ENCODE measurements at regions not wholly inside any gene's neighbourhood (a gene's known extent, or its start where the extent isn't known, plus 50 kb on each side); places are given as distances from the start of the nearest gene placed in this dataset.

DNA sequence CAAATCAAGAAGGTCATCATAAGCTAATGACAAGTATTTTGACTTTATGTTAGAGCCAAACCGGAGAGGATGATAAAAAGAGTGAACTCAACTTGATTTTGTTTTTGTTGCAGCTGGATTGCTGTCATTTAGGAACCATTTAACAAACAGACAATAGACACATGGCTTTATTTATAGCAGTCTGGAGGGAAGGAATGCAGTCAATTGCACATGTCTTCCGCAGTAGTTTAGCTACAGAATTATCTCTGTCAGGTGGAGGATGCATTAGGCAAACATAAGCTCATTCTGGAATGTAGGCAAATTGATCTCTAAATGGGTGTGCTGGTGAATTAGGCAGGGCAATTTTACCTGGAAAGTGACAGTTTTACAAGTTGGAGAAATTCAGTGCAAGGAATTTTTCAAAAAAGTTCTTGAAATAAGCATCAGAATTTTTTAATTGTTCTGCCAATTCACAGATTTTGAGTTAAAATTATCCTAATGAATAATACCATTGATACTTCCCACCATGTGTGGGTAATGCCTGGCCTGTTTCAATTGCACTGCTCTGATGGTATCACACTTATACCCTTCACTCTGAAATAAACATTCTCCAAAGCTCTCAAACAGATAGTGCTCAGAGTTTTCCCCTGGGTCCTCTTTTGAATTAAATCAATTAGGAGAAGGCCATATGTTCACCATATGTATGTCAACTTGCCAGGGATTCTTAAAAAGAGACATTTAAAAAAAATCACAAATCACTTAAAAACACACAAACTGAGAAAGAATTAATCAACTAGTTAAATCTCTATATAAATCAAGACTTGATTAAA, 318.3 kb downstream of the NDFIP2 start:
- intact Hi-C loops (cut with DNase I): no loop called here

DNA sequence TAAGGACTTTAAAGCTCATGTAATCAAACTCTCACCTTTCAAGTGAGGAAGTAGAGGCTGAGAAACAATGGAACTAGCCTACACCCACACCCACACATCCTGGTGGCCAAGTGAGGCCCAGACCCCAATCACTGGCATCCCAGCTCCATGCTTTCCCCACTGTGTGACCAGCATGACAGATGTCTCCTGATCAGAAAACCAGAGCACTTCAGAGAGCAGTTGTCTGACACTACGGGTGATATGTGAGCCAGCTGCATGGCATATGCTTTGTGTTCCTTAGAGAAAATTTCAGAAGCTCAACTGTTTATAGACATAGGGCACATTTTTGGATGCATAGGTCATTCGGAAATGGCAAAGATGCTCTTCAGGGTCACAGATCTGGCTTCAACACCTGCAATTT, 315.2 kb downstream of the NDFIP2 start:
- intact Hi-C loops (cut with DNase I): no loop called here
- DNase-seq (no peak), ATAC-seq (no peak)
- no peak for TF ChIP-seq POLR2A (IDR thresholded peaks at IDR 0.05)
- TF ChIP-seq, protein P1, sequence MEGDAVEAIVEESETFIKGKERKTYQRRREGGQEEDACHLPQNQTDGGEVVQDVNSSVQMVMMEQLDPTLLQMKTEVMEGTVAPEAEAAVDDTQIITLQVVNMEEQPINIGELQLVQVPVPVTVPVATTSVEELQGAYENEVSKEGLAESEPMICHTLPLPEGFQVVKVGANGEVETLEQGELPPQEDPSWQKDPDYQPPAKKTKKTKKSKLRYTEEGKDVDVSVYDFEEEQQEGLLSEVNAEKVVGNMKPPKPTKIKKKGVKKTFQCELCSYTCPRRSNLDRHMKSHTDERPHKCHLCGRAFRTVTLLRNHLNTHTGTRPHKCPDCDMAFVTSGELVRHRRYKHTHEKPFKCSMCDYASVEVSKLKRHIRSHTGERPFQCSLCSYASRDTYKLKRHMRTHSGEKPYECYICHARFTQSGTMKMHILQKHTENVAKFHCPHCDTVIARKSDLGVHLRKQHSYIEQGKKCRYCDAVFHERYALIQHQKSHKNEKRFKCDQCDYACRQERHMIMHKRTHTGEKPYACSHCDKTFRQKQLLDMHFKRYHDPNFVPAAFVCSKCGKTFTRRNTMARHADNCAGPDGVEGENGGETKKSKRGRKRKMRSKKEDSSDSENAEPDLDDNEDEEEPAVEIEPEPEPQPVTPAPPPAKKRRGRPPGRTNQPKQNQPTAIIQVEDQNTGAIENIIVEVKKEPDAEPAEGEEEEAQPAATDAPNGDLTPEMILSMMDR (IDR thresholded peaks at IDR 0.05): no peak
- no peaks in the 10 kb centered on the region for H3K27me3 ChIP-seq
- H3K9me3 ChIP-seq: no peaks in the 10 kb centered on the region
- H3K4me1 ChIP-seq: no peaks in the 10 kb centered on the region
- H3K36me3 ChIP-seq: no peaks in the 10 kb centered on the region
- H3K27ac ChIP-seq: no peak overlapping the region
- H3K4me3 ChIP-seq: no peak overlapping the region
- WGBS (ENCODE audit: insufficient coverage, low coverage, low lambda C conversion rate, missing lambda C conversion rate): 76% methylated on average over 2 of the region's 2 CpGs

More for the DNA sequence above, 318.3 kb downstream of the NDFIP2 start:
- Histone ChIP-seq H3K4me3 (no peak overlapping the region), H3K27ac (no peak overlapping the region), H3K27me3 (no peaks in the 10 kb centered on the region), H3K36me3 (no peaks in the 10 kb centered on the region), H3K9me3 (no peaks in the 10 kb centered on the region), H3K4me1 (no peaks in the 10 kb centered on the region)
- no peak for ATAC-seq
- 15% methylated on average over 2 of the region's 2 CpGs for WGBS (ENCODE audit: insufficient coverage, low coverage, low lambda C conversion rate, missing lambda C conversion rate)
- TF ChIP-seq, protein P1 (IDR thresholded peaks at IDR 0.05): no peak
- TF ChIP-seq POLR2A (IDR thresholded peaks at IDR 0.05): no peak
- no peak for DNase-seq

DNA sequence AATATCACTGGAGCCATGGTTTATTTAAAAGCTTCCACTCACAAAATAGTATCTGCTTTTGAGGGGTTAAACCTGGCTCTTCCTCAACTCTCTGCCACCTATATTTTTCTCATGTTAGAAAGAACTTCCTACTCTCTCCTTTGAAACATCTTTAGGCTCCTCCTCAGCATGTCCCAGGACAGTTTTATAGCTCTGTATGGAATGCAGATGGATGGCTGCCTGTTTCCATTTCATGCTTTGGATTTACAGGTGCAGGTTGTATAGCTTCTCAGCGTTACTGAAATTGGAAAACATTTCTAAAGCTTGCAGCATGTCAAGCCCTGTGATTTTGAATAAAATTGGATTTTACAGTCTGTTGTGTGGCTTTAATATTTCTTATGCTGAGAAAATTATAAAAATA, 314.0 kb downstream of the NDFIP2 start:
- intact Hi-C loops (cut with DNase I): no loop called here
- Histone ChIP-seq H3K27ac (no peak overlapping the region), H3K4me3 (no peak overlapping the region), H3K9me3 (no peaks in the 10 kb centered on the region), H3K36me3 (no peaks in the 10 kb centered on the region), H3K4me1 (no peaks in the 10 kb centered on the region), H3K27me3 (no peaks in the 10 kb centered on the region)
- DNase-seq (no peak), ATAC-seq (no peak)
- TF ChIP-seq, protein P1 (IDR thresholded peaks at IDR 0.05): no peak
- no peak for TF ChIP-seq POLR2A (IDR thresholded peaks at IDR 0.05)
- 82% methylated on average over 1 of the region's 1 CpG for WGBS (ENCODE audit: insufficient coverage, low coverage, low lambda C conversion rate, missing lambda C conversion rate)

DNA sequence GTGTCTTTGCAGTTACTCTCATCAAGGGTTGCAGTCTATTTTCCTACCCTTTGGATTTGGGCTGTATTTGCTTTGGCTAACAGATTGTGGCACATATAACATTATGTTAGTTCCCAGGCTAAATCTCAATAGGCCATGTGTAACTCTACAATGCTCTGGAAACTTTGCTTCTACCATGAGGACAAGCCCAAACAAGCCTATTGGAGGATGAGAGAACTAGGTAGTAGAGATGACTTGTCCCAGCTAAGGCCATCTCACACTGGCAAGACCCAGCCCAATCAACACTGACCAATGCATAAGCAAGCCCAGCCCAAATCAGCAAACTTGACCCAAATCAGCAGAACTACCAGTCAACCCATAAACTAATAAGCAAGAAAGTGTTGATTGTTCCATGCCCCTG, 311.8 kb downstream of the NDFIP2 start:
- intact Hi-C loops (cut with DNase I): no loop called here
- DNase-seq (no peak), ATAC-seq (no peak)
- Histone ChIP-seq H3K27me3 (no peaks in the 10 kb centered on the region), H3K36me3 (no peaks in the 10 kb centered on the region), H3K4me1 (no peaks in the 10 kb centered on the region), H3K27ac (no peak overlapping the region), H3K4me3 (no peak overlapping the region), H3K9me3 (no peaks in the 10 kb centered on the region)
- TF ChIP-seq POLR2A (IDR thresholded peaks at IDR 0.05): no peak
- TF ChIP-seq, protein P1 (IDR thresholded peaks at IDR 0.05): no peak
